Hepatocyte (in vitro differentiated cells): ENCODE measurements at regions not wholly inside any gene's neighbourhood (a gene's known extent, or its start where the extent isn't known, plus 50 kb on each side); places are given as distances from the start of the nearest gene placed in this dataset.

Source experiments
- DNase-seq: peaks from one replicate; pipeline ENCODE4 v3.0.0-alpha.2; 2016; ENCODE audit warnings: low spot score
- H2AFZ ChIP-seq: fragments of 200-600 bp; sonication (generic); 2 replicates; pipeline ENCODE4 v1.6.0; 2016; ENCODE audit warnings: antibody characterized with exemption, mild to moderate bottlenecking
- H3K27ac ChIP-seq: fragments of 200-600 bp; sonication (generic); 2 replicates; pipeline ENCODE4 v1.5.1; 2016; ENCODE audit warnings: mild to moderate bottlenecking
- H3K27me3 ChIP-seq: fragments of 200-600 bp; sonication (generic); 2 replicates; pipeline ENCODE4 v1.6.1; 2016
- H3K36me3 ChIP-seq: fragments of 200-600 bp; sonication (generic); replicated peaks from 2 replicates; pipeline ENCODE4 v1.5.1; 2016; ENCODE audit warnings: low read depth; ENCODE audit not compliant: insufficient read depth
- H3K4me1 ChIP-seq: fragments of 200-600 bp; sonication (generic); 2 replicates; pipeline ENCODE4 v1.5.1; 2016; ENCODE audit warnings: mild to moderate bottlenecking, moderate library complexity; ENCODE audit not compliant: insufficient read depth
- H3K4me2 ChIP-seq: fragments of 200-600 bp; sonication (generic); 2 replicates; pipeline ENCODE4 v1.6.0; 2016
- H3K4me3 ChIP-seq: fragments of 200-600 bp; sonication (generic); 2 replicates; pipeline ENCODE4 v1.5.1; 2016; ENCODE audit warnings: mild to moderate bottlenecking
- H3K79me2 ChIP-seq: fragments of 200-600 bp; sonication (generic); 2 replicates; pipeline ENCODE4 v1.6.0; 2017; ENCODE audit warnings: mild to moderate bottlenecking
- H3K9me2 ChIP-seq: fragments of 200-600 bp; sonication (generic); replicated peaks from 2 replicates; pipeline ENCODE4 v1.6.0; 2017; ENCODE audit warnings: mild to moderate bottlenecking; ENCODE audit not compliant: insufficient read depth
- H3K9me3 ChIP-seq: fragments of 200-600 bp; sonication (generic); 2 replicates; pipeline ENCODE4 v1.5.1; 2016; ENCODE audit warnings: low read depth, mild to moderate bottlenecking
- H4K20me1 ChIP-seq: fragments of 200-600 bp; sonication (generic); 2 replicates; pipeline ENCODE4 v1.6.0; 2016; ENCODE audit warnings: mild to moderate bottlenecking; ENCODE audit not compliant: insufficient read depth, poor library complexity, severe bottlenecking
- EZH2 ChIP-seq: fragments of 200-600 bp; sonication (generic); IDR thresholded peaks from 2 replicates; pipeline ENCODE4 v1.6.1; 2016; ENCODE audit warnings: antibody characterized with exemption, mild to moderate bottlenecking, borderline replicate concordance
- EZH2phosphoT487 ChIP-seq: fragments of 200-600 bp; sonication (generic); IDR thresholded peaks from one replicate; pipeline ENCODE4 v1.6.1; 2018; ENCODE audit warnings: antibody characterized with exemption, mild to moderate bottlenecking, low read depth, moderate library complexity; ENCODE audit not compliant: unreplicated experiment, severe bottlenecking
- WGBS: methylation state at CpG from one replicate; pipeline ENCODE4 v1.1.6; 2016; ENCODE audit warnings: low lambda C conversion rate; ENCODE audit errors: missing lambda C conversion rate; 5-methylcytosine and 5-hydroxymethylcytosine counted together
- TF ChIP-seq, protein P1 (sequence below): fragments of 200-600 bp; sonication (generic); IDR thresholded peaks from 2 replicates; pipeline ENCODE4 v1.5.1; 2016; ENCODE audit warnings: antibody characterized with exemption, mild to moderate bottlenecking; ENCODE audit not compliant: poor library complexity

DNA sequence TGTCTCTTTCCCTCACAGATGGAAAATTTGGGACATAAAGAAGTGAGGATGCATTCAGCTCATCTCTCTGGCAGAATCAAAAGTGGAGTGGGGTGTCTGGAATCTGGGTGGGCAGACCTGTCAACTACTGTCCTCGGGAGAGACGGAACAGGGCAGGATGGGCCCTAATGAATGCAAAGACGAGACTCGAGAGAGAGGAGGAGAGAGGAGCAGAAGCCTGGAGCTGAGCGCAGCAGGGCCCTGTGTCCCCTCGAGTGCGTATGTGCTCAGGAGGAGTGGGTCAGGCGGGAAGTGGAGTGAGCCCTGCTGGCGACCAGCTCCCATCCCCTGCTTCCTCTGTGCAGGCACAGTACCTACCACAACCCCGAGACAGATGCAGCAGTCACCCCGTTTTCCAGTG, 78.9 kb downstream of the TEX29 start:
- TF ChIP-seq EZH2phosphoT487: no peak
- TF ChIP-seq, protein P1, sequence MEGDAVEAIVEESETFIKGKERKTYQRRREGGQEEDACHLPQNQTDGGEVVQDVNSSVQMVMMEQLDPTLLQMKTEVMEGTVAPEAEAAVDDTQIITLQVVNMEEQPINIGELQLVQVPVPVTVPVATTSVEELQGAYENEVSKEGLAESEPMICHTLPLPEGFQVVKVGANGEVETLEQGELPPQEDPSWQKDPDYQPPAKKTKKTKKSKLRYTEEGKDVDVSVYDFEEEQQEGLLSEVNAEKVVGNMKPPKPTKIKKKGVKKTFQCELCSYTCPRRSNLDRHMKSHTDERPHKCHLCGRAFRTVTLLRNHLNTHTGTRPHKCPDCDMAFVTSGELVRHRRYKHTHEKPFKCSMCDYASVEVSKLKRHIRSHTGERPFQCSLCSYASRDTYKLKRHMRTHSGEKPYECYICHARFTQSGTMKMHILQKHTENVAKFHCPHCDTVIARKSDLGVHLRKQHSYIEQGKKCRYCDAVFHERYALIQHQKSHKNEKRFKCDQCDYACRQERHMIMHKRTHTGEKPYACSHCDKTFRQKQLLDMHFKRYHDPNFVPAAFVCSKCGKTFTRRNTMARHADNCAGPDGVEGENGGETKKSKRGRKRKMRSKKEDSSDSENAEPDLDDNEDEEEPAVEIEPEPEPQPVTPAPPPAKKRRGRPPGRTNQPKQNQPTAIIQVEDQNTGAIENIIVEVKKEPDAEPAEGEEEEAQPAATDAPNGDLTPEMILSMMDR: no peak
- no peak for TF ChIP-seq EZH2

DNA sequence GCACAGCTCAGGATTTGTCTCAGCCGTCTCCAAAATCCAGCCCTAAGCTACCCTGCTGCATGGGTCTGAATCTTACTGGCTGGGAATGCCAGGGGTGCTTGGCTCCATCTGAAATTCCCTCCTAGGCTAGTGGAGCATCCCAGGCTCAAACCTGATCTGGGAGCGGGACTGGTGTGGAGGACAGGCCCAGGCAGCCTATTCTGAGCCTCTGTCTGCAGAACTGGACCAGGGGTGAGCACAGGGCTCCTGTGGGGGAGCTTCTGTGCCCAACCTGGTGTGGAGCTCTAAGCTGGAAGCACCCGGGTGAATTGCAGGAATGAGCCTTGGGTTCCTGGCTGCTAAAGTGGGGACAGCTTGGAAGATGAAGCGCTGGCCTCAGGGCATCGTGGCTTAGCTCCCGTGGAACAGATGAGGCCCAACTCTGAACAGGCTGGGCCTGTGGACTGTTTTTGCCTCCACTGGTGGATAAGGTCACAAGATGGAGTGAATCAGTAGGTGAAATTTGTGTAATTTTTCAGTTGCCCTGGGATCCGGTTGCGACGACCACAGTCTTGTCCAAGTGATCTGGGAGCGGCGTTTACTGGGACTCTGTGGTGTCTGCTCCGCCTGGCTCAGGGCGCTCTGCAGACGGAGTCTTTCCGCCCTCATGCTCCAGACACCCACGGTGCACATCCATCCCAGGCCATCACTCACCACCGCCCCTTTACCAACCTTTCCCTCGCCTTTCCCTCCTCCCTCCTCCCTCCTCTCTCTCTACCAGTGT, 79.5 kb downstream of the TEX29 start:
- no peak overlapping the region for H3K4me2 ChIP-seq
- no peaks in the 10 kb centered on the region for H3K4me1 ChIP-seq
- no peak overlapping the region for H3K27ac ChIP-seq
- H4K20me1 ChIP-seq: no peaks in the 10 kb centered on the region
- H3K9me3 ChIP-seq: no peaks in the 10 kb centered on the region
- TF ChIP-seq EZH2phosphoT487 (no peak), EZH2 (no peak)
- TF ChIP-seq, protein P1: no peak
- no peak overlapping the region for H3K4me3 ChIP-seq
- DNase-seq: no peak
- H2AFZ ChIP-seq: no peak overlapping the region
- no peaks in the 10 kb centered on the region for H3K36me3 ChIP-seq
- no peaks in the 10 kb centered on the region for H3K27me3 ChIP-seq
- H3K79me2 ChIP-seq: no peaks in the 10 kb centered on the region
- no peaks in the 10 kb centered on the region for H3K9me2 ChIP-seq
- 86% methylated on average over 17 of the region's 18 CpGs for WGBS

More for the DNA sequence above, 78.9 kb downstream of the TEX29 start:
- Histone ChIP-seq H3K4me1 (no peaks in the 10 kb centered on the region), H2AFZ (no peak overlapping the region), H3K27ac (no peak overlapping the region), H3K4me3 (no peak overlapping the region), H3K79me2 (no peaks in the 10 kb centered on the region), H3K9me2 (no peaks in the 10 kb centered on the region), H3K36me3 (no peaks in the 10 kb centered on the region), H3K9me3 (no peaks in the 10 kb centered on the region), H3K27me3 (no peaks in the 10 kb centered on the region), H3K4me2 (no peak overlapping the region), H4K20me1 (no peaks in the 10 kb centered on the region)
- 83% methylated on average over 11 of the region's 11 CpGs for WGBS
- no peak for DNase-seq

DNA sequence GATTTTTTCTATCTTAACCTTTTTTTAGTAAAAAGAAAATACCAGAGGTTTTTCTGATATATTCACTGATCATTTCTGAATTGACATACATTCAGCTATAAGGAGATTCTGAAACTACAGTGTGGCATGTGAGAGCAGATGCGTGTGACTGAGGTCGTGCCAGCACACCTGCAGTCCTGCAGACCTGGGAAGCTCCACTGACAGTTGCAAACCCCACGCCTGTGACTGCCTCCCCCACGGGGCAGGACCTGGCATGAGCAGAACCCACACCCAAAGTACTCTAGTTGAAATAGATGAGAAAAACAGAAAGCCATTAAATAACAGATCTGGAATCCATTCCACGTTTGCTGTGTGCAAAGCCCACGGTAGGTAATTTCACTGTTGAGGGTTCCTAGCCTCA, 80.7 kb downstream of the TEX29 start:
- H3K4me2 ChIP-seq: no peak overlapping the region
- 83% methylated on average over 6 of the region's 6 CpGs for WGBS
- TF ChIP-seq EZH2 (no peak), EZH2phosphoT487 (no peak)
- TF ChIP-seq, protein P1: no peak
- H3K4me3 ChIP-seq: no peak overlapping the region
- no peaks in the 10 kb centered on the region for H3K9me2 ChIP-seq
- no peaks in the 10 kb centered on the region for H4K20me1 ChIP-seq
- no peak overlapping the region for H3K27ac ChIP-seq
- H3K9me3 ChIP-seq: no peaks in the 10 kb centered on the region
- no peak for DNase-seq
- no peaks in the 10 kb centered on the region for H3K79me2 ChIP-seq
- H3K36me3 ChIP-seq: no peaks in the 10 kb centered on the region
- no peaks in the 10 kb centered on the region for H3K27me3 ChIP-seq
- H3K4me1 ChIP-seq: no peaks in the 10 kb centered on the region
- no peak overlapping the region for H2AFZ ChIP-seq
